HT-29 (cell line): ENCODE measurements at regions not wholly inside any gene's neighbourhood (a gene's known extent, or its start where the extent isn't known, plus 50 kb on each side); places are given as distances from the start of the nearest gene placed in this dataset.
A peak's percentile ranks its signal among the peaks of the same experiment; 100 is the strongest.

Source experiments
- DNase-seq: peaks from one replicate; pipeline ENCODE4 v3.0.0-alpha.2; 2015; ENCODE audit warnings: low spot score

- DNase-seq, result no peak
These were observed 775.8 kb downstream of the EFNA5 start for GRCh38 chr5:106894964-106895363.

- no peak for DNase-seq
These were observed 788.7 kb downstream of the EFNA5 start for GRCh38 chr5:106882035-106882434.

GRCh38 chr5:106880656-106881055 lies 790.1 kb downstream of the EFNA5 start:
- DNase-seq, result peak; percentile 81

- DNase-seq, result no peak
These were observed 792.9 kb downstream of the EFNA5 start for GRCh38 chr5:106877881-106878280.

GRCh38 chr5:106876665-106877194 lies 794.0 kb downstream of the EFNA5 start:
- DNase-seq, result no peak

- no peak for DNase-seq
These were observed 794.5 kb downstream of the EFNA5 start for GRCh38 chr5:106876298-106876622.

GRCh38 chr5:106875591-106876297 lies 795.0 kb downstream of the EFNA5 start:
- no peak for DNase-seq

GRCh38 chr5:106874974-106875373 lies 795.8 kb downstream of the EFNA5 start:
- no peak for DNase-seq

- DNase-seq, result no peak
These were observed 796.2 kb downstream of the EFNA5 start for GRCh38 chr5:106874531-106874930.

- no peak for DNase-seq
These were observed 797.2 kb downstream of the EFNA5 start for GRCh38 chr5:106873568-106873967.

GRCh38 chr5:106865279-106865678 lies 805.5 kb downstream of the EFNA5 start:
- no peak for DNase-seq

- peak; percentile 23 for DNase-seq
These were observed 808.1 kb downstream of the EFNA5 start for GRCh38 chr5:106862450-106863193.

- no peak for DNase-seq
These were observed 810.2 kb downstream of the EFNA5 start for GRCh38 chr5:106860398-106861044.

- DNase-seq, result no peak
These were observed 812.1 kb downstream of the EFNA5 start for GRCh38 chr5:106858616-106859015.

- DNase-seq, result no peak
These were observed 815.8 kb downstream of the EFNA5 start for GRCh38 chr5:106854922-106855321.

- no peak for DNase-seq
These were observed 816.5 kb downstream of the EFNA5 start for GRCh38 chr5:106854105-106854687.

- DNase-seq, result no peak
These were observed 817.5 kb downstream of the EFNA5 start for GRCh38 chr5:106853266-106853665.

GRCh38 chr5:106849266-106849665 lies 821.5 kb downstream of the EFNA5 start:
- peak; percentile 54 for DNase-seq

GRCh38 chr5:106843812-106844416 lies 826.8 kb downstream of the EFNA5 start:
- peak; percentile 47 for DNase-seq

GRCh38 chr5:106833517-106833916 lies 837.2 kb downstream of the EFNA5 start:
- no peak for DNase-seq

GRCh38 chr5:106827061-106827460 lies 843.7 kb downstream of the EFNA5 start:
- no peak for DNase-seq

- no peak for DNase-seq
These were observed 845.4 kb downstream of the EFNA5 start for GRCh38 chr5:106825374-106825773.
